Lung (tissue), 11 donors: ENCODE measurements at regions not wholly inside any gene's neighbourhood (a gene's known extent, or its start where the extent isn't known, plus 50 kb on each side); places are given as distances from the start of the nearest gene placed in this dataset.

Experiments used
- ATAC-seq: fragments of 200-7000 bp; cut with Tn5 transposase; one replicate; pipeline ENCODE4 v1.9.1; 2020; ENCODE audit warnings: moderate number of reproducible peaks; ENCODE audit not compliant: insufficient read depth, low FRiP score
- DNase-seq, 3 donors: peaks; one replicate each; pipeline ENCODE4 v3.0.0-alpha.2; 2013 to 2017
- H3K27ac ChIP-seq, 2 donors: one replicate each; pipeline ENCODE4 v1.5.1; 2013; ENCODE audit warnings: mild to moderate bottlenecking in 2 of 2, moderate library complexity in 2 of 2, control low read depth in 1 of 2, inconsistent platforms in 1 of 2, low read depth in 1 of 2, low read length in 1 of 2
- H3K27me3 ChIP-seq, 3 donors: one replicate each; pipeline ENCODE4 v1.5.1; 2013; ENCODE audit warnings: low read length in 2 of 3; ENCODE audit not compliant: control insufficient read depth in 3 of 3, insufficient read depth in 3 of 3
- H3K36me3 ChIP-seq, 4 donors: one replicate each; pipeline ENCODE4 v1.5.1; 2013; ENCODE audit warnings: low read length in 4 of 4, mild to moderate bottlenecking in 1 of 4, moderate library complexity in 1 of 4; ENCODE audit not compliant: control insufficient read depth in 4 of 4, insufficient read depth in 4 of 4
- H3K4me1 ChIP-seq, 5 donors: one replicate each; pipeline ENCODE4 v1.5.1; 2013; ENCODE audit warnings: low read length in 5 of 5, mild to moderate bottlenecking in 2 of 5, moderate library complexity in 1 of 5; ENCODE audit not compliant: control insufficient read depth in 5 of 5, insufficient read depth in 5 of 5
- H3K4me3 ChIP-seq: one replicate; pipeline ENCODE4 v1.5.1; 2013; ENCODE audit warnings: mild to moderate bottlenecking, control low read depth, moderate library complexity
- H3K9ac ChIP-seq, 2 donors: one replicate each; pipeline ENCODE4 v1.5.1; 2013; ENCODE audit warnings: low read length in 2 of 2, control low read depth in 1 of 2; ENCODE audit not compliant: insufficient read depth in 1 of 2
- H3K9me3 ChIP-seq, 4 donors: one replicate each; pipeline ENCODE4 v1.5.1; 2013; ENCODE audit warnings: low read length in 3 of 4, mild to moderate bottlenecking in 1 of 4, moderate library complexity in 1 of 4; ENCODE audit not compliant: control insufficient read depth in 4 of 4, insufficient read depth in 3 of 4
- CTCF ChIP-seq: IDR thresholded peaks from 2 replicates; pipeline ENCODE4 v1.5.1; 2012; ENCODE audit warnings: mild to moderate bottlenecking; ENCODE audit errors: control extremely low read depth, extremely low read depth
- WGBS, 2 donors: extraction: QIAGEN DNeasy Blood & Tissue Kit; methylation state at CpG; one replicate each; pipeline ENCODE4 v1.1.7; 2013; 5-methylcytosine and 5-hydroxymethylcytosine counted together
- donor health status: control.
- donor health status: control.
- donor health status: Bipolar disorder and iron deficiency.
- donor health status: healthy.
- donor health status: DM: yes; HTN: yes; CAD: no.

GRCh38 chr2:175393851-175394250, 212.3 kb upstream of the ATP5MC3 start:
- no peak for ATAC-seq
- H3K36me3 ChIP-seq: no peaks in the 10 kb centered on the region
- no peak overlapping the region for H3K27ac ChIP-seq
- no peak overlapping the region for H3K4me3 ChIP-seq
- 60 to 79% methylated on average over 1 of the region's 1 CpG for WGBS, 2 donors
- no peaks in the 10 kb centered on the region for H3K4me1 ChIP-seq
- H3K9me3 ChIP-seq: no peaks in the 10 kb centered on the region
- H3K9ac ChIP-seq: no peak overlapping the region
- H3K27me3 ChIP-seq: no peaks in the 10 kb centered on the region
- no peak for DNase-seq
- TF ChIP-seq CTCF: no peak

- H3K9ac ChIP-seq: no peak overlapping the region
- TF ChIP-seq CTCF: no peak
- no peaks in the 10 kb centered on the region for H3K27me3 ChIP-seq
- no peaks in the 10 kb centered on the region for H3K36me3 ChIP-seq
- peaks cover 0 to 9% (median 4%) of the 10 kb centered on the region in 4 donors for H3K9me3 ChIP-seq
- DNase-seq (no peak), ATAC-seq (no peak)
- 34 to 35% methylated on average over 2 of the region's 2 CpGs for WGBS, 2 donors
- no peak overlapping the region for H3K27ac ChIP-seq
- no peaks in the 10 kb centered on the region for H3K4me1 ChIP-seq
- no peak overlapping the region for H3K4me3 ChIP-seq
Observed at GRCh38 chr2:175383286-175383685, 201.8 kb upstream of the ATP5MC3 start.

GRCh38 chr2:175373729-175374128, 192.2 kb upstream of the ATP5MC3 start:
- Histone ChIP-seq H3K9ac (no peak overlapping the region), H3K27me3 (peaks cover 0 to 6% (median 0%) of the 10 kb centered on the region in 3 donors), H3K9me3 (no peaks in the 10 kb centered on the region), H3K27ac (no peak overlapping the region), H3K36me3 (no peaks in the 10 kb centered on the region), H3K4me1 (peaks cover 0 to 7% (median 0%) of the 10 kb centered on the region in 5 donors), H3K4me3 (no peak overlapping the region)
- WGBS, 2 donors: 78 to 81% methylated on average over 1 of the region's 1 CpG
- TF ChIP-seq CTCF: no peak
- ATAC-seq (no peak), DNase-seq (no peak)
